B cell (primary cell): ENCODE measurements at regions not wholly inside any gene's neighbourhood (a gene's known extent, or its start where the extent isn't known, plus 50 kb on each side); places are given as distances from the start of the nearest gene placed in this dataset.

ENCODE experiments used
- ATAC-seq: fragments of 200-7000 bp; cut with Tn5 transposase; one replicate; pipeline ENCODE4 v1.10.0; 2021; ENCODE audit warnings: low read depth, mild to moderate bottlenecking, moderate number of reproducible peaks, moderate library complexity
- CTCF ChIA-PET: fragments of 350-600 bp; sonication (Branson Sonifier 250); formaldehyde crosslinking; loops from one replicate; lab custom pipeline; 2021; ENCODE audit warnings: antibody characterized with exemption, inconsistent platforms; lab: Charles Lee
- POLR2A ChIA-PET: fragments of 350-600 bp; sonication (Branson Sonifier 250); formaldehyde crosslinking; loops from one replicate; lab custom pipeline; 2021; ENCODE audit warnings: antibody characterized with exemption; lab: Charles Lee
- DNase-seq: peaks from one replicate; pipeline ENCODE4 v3.0.0; 2013
- H2AFZ ChIP-seq: 2 replicates; pipeline ENCODE4 v1.6.1; 2012; ENCODE audit warnings: mild to moderate bottlenecking, low read depth, low read length; ENCODE audit not compliant: insufficient read depth, poor library complexity, severe bottlenecking
- H3K27ac ChIP-seq, 2 donors: 1 replicate in 1 of 2; 2 replicates in 1 of 2; pipeline ENCODE4 v1.5.1; 2012 to 2013; ENCODE audit warnings: low read length in 2 of 2, mild to moderate bottlenecking in 2 of 2, moderate library complexity in 1 of 2
- H3K27me3 ChIP-seq, 4 experiments: fragments of 200-600 bp in 1 of 4; sonication (generic) in 1 of 4; replicated peaks in 1 of 4; 1 replicate in 2 of 4; 2 replicates in 2 of 4; pipeline versions ENCODE4 v1.6.1 to v1.7.0; 2013 to 2016; ENCODE audit warnings: low read length in 3 of 4, mild to moderate bottlenecking in 2 of 4, mixed read lengths in 1 of 4, moderate library complexity in 1 of 4; ENCODE audit not compliant: insufficient read depth in 4 of 4, control insufficient read depth in 3 of 4; ENCODE audit errors: control extremely low read depth in 1 of 4
- H3K36me3 ChIP-seq, 2 experiments: replicated peaks in 1 of 2; 1 replicate in 1 of 2; 2 replicates in 1 of 2; pipeline versions ENCODE4 v1.6.1 to v1.7.1; 2013; ENCODE audit warnings: low read length in 1 of 2; ENCODE audit not compliant: insufficient read depth in 2 of 2, control insufficient read depth in 1 of 2; ENCODE audit errors: control extremely low read depth in 1 of 2, extremely low read depth in 1 of 2
- H3K4me1 ChIP-seq, 2 donors: fragments of 200-600 bp in 1 of 2; sonication (generic) in 1 of 2; 1 replicate in 1 of 2; 2 replicates in 1 of 2; pipeline versions ENCODE4 v1.5.1 to v1.6.1; 2013 to 2017; ENCODE audit warnings: low read length in 2 of 2; ENCODE audit not compliant: control insufficient read depth in 2 of 2, insufficient read depth in 2 of 2
- H3K4me2 ChIP-seq: replicated peaks from 2 replicates; pipeline ENCODE3; 2012; ENCODE audit warnings: mild to moderate bottlenecking, low read depth, low read length; ENCODE audit not compliant: poor library complexity, severe bottlenecking
- H3K4me3 ChIP-seq, 5 experiments: fragments of 200-600 bp in 1 of 5; sonication (generic) in 1 of 5; 1 replicate in 3 of 5; 2 replicates in 2 of 5; pipeline versions ENCODE4 v1.5.1 to v1.7.0; 2011 to 2016; ENCODE audit warnings: low read length in 4 of 5, mild to moderate bottlenecking in 4 of 5, low read depth in 2 of 5, control low read depth in 1 of 5, moderate library complexity in 1 of 5; ENCODE audit not compliant: insufficient read depth in 1 of 5; ENCODE audit errors: control extremely low read depth in 1 of 5, extremely low read depth in 1 of 5
- H3K79me2 ChIP-seq: fragments of 200-600 bp; sonication (generic); one replicate; pipeline ENCODE4 v1.6.0; 2016; ENCODE audit warnings: low read length; ENCODE audit not compliant: control insufficient read depth, insufficient read depth
- H3K9ac ChIP-seq: fragments of 200-600 bp; sonication (generic); 2 replicates; pipeline ENCODE4 v1.6.1; 2017; ENCODE audit warnings: mild to moderate bottlenecking, low read length, moderate library complexity
- H3K9me3 ChIP-seq, 3 donors: one replicate each; pipeline versions ENCODE4 v1.6.1 to v1.7.1; 2013; ENCODE audit warnings: low read length in 2 of 3; ENCODE audit not compliant: control insufficient read depth in 2 of 3, insufficient read depth in 1 of 3; ENCODE audit errors: control extremely low read depth in 1 of 3
- H4K20me1 ChIP-seq: 2 replicates; pipeline ENCODE4 v1.6.0; 2012; ENCODE audit warnings: mild to moderate bottlenecking, low read length; ENCODE audit not compliant: insufficient read depth, control insufficient read depth, poor library complexity, severe bottlenecking
- H3K27ac Mint-ChIP-seq: one replicate; pipeline ENCODE4 v1.8.0; 2021; ENCODE audit warnings: mixed read lengths
- H3K27me3 Mint-ChIP-seq: one replicate; pipeline ENCODE4 v1.8.0; 2021; ENCODE audit warnings: mixed read lengths
- H3K4me1 Mint-ChIP-seq: one replicate; pipeline ENCODE4 v1.8.0; 2021; ENCODE audit warnings: mixed read lengths
- H3K4me3 Mint-ChIP-seq: one replicate; pipeline ENCODE4 v1.8.0; 2021; ENCODE audit warnings: mixed read lengths
- H3K9me3 Mint-ChIP-seq: one replicate; pipeline ENCODE4 v1.8.0; 2022; ENCODE audit warnings: mixed read lengths; ENCODE audit not compliant: insufficient read depth
- EZH2 ChIP-seq: IDR thresholded peaks from 2 replicates; pipeline ENCODE4 v1.6.1; 2012; ENCODE audit warnings: borderline replicate concordance, low read depth, mild to moderate bottlenecking, moderate library complexity, low read length; ENCODE audit not compliant: insufficient read depth, poor library complexity, severe bottlenecking
- WGBS: methylation state at CpG from one replicate; pipeline ENCODE4 v1.1.5; 2013; ENCODE audit warnings: missing lambda C conversion rate; ENCODE audit not compliant: insufficient coverage; 5-methylcytosine and 5-hydroxymethylcytosine counted together
- intact Hi-C: fragments of 100-400 bp; cut with micrococcal nuclease; formaldehyde crosslinking; loops from one replicate; pipeline ENCODE4 v1.10.0; 2022
- TF ChIP-seq, protein P1 (sequence below): fragments of 200-600 bp; IDR thresholded peaks from one replicate; pipeline ENCODE4 v1.8.0; 2022; ENCODE audit warnings: antibody characterized with exemption, mild to moderate bottlenecking

DNA sequence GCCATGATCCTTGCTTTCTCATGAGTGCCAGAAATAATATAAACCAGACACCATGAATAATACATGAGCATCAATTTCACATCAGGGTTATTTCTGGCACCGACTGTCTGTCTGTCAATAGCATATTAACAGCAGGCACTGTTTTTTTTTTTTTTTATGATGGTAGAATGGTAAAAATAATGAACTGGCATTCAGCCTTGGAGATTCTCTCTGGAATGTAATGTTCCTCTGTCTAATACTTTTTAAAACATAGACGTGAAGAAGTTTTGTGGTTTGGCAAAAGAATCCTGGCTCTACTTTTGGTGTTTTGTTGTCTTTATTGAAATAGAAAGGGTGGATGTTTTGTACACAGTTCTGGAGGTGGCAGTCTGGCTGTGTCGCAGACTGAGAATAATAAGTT, 874.6 kb upstream of the PRKX start:
- no peak overlapping the region for H3K4me3 ChIP-seq
- DNase-seq, result no peak
- H4K20me1 ChIP-seq, result no peaks in the 10 kb centered on the region
- no peak overlapping the region for H3K4me2 ChIP-seq
- no peaks in the 10 kb centered on the region for H3K4me1 ChIP-seq
- H3K27me3 ChIP-seq, result no peaks in the 10 kb centered on the region
- no peak overlapping the region for H3K27ac Mint-ChIP-seq
- no peak for TF ChIP-seq EZH2
- TF ChIP-seq, protein P1, sequence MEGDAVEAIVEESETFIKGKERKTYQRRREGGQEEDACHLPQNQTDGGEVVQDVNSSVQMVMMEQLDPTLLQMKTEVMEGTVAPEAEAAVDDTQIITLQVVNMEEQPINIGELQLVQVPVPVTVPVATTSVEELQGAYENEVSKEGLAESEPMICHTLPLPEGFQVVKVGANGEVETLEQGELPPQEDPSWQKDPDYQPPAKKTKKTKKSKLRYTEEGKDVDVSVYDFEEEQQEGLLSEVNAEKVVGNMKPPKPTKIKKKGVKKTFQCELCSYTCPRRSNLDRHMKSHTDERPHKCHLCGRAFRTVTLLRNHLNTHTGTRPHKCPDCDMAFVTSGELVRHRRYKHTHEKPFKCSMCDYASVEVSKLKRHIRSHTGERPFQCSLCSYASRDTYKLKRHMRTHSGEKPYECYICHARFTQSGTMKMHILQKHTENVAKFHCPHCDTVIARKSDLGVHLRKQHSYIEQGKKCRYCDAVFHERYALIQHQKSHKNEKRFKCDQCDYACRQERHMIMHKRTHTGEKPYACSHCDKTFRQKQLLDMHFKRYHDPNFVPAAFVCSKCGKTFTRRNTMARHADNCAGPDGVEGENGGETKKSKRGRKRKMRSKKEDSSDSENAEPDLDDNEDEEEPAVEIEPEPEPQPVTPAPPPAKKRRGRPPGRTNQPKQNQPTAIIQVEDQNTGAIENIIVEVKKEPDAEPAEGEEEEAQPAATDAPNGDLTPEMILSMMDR, result no peak
- POLR2A ChIA-PET, result no interaction called here
- no peaks in the 10 kb centered on the region for H3K9me3 Mint-ChIP-seq
- no peak overlapping the region for H3K4me3 Mint-ChIP-seq
- intact Hi-C loops, result no loop called here
- H3K9me3 ChIP-seq, result no peaks in the 10 kb centered on the region
- no peaks in the 10 kb centered on the region for H3K27me3 Mint-ChIP-seq
- no peak overlapping the region for H3K27ac ChIP-seq
- no peaks in the 10 kb centered on the region for H3K79me2 ChIP-seq
- CTCF ChIA-PET, result no interaction called here
- no peak overlapping the region for H3K9ac ChIP-seq
- no peak for ATAC-seq
- H2AFZ ChIP-seq, result no peak overlapping the region
- no CpG with 5 or more reads among the region's 3 CpGs for WGBS
- no peaks in the 10 kb centered on the region for H3K36me3 ChIP-seq
- H3K4me1 Mint-ChIP-seq, result no peaks in the 10 kb centered on the region

DNA sequence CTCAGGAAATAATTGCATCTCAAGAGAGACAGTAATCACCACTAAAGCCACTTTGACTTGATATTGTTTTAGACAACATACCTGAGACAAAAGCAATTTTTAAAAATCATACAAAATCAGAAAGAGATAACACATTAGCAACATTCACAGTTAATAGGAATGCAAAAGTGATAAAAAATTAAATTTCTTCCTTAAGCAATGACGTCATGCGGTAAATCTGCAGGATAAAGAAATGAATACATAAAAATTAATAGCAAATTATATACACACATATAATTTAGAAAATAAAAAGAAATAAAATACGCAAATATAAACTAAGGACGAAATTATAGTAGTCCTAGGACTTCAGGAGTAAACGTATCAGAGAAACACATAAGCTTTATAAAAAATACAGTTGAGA, 866.5 kb upstream of the PRKX start:
- no CpG with 5 or more reads among the region's 5 CpGs for WGBS
- no peak overlapping the region for H3K27ac ChIP-seq
- H2AFZ ChIP-seq, result no peak overlapping the region
- DNase-seq, result no peak
- ATAC-seq, result no peak
- no peaks in the 10 kb centered on the region for H3K9me3 Mint-ChIP-seq
- H3K36me3 ChIP-seq, result no peaks in the 10 kb centered on the region
- H3K27me3 ChIP-seq, result no peaks in the 10 kb centered on the region
- no peaks in the 10 kb centered on the region for H3K79me2 ChIP-seq
- H3K9ac ChIP-seq, result no peak overlapping the region
- no peaks in the 10 kb centered on the region for H3K4me1 Mint-ChIP-seq
- no peaks in the 10 kb centered on the region for H3K9me3 ChIP-seq
- ChIA-PET POLR2A (no interaction called here), CTCF (no interaction called here)
- intact Hi-C loops, result no loop called here
- no peaks in the 10 kb centered on the region for H4K20me1 ChIP-seq
- no peak overlapping the region for H3K27ac Mint-ChIP-seq
- no peak overlapping the region for H3K4me3 Mint-ChIP-seq
- no peak overlapping the region for H3K4me3 ChIP-seq
- no peaks in the 10 kb centered on the region for H3K4me1 ChIP-seq
- no peak overlapping the region for H3K4me2 ChIP-seq
- no peak for TF ChIP-seq EZH2
- TF ChIP-seq, protein P1, result no peak
- H3K27me3 Mint-ChIP-seq, result no peaks in the 10 kb centered on the region
